ENCODE measurements at regions not wholly inside any gene's neighbourhood (a gene's known extent, or its start where the extent isn't known, plus 50 kb on each side); places are given as distances from the start of the nearest gene placed in this dataset.

- TF ChIP-seq GATA2 (IDR thresholded peaks at IDR 0.05; ENCODE audit: low read depth, low read length) (no peak), GATA3 (IDR thresholded peaks at IDR 0.05; ENCODE audit: low read depth, low read length) (no peak)
Measured at GRCh38 chr5:156253130-156253529, 73.8 kb upstream of the SGCD start.

Measured in SH-SY5Y (cell line).